HEK293 (cell line): ENCODE measurements at regions not wholly inside any gene's neighbourhood (a gene's known extent, or its start where the extent isn't known, plus 50 kb on each side); places are given as distances from the start of the nearest gene placed in this dataset.

ENCODE experiments used
- ZNF24 ChIP-seq: fragments of 450-650 bp; formaldehyde crosslinking; IDR thresholded peaks from 2 replicates; pipeline ENCODE4 v1.5.1; 2016; ENCODE audit warnings: missing biosample characterization, missing genetic modification characterization
- ZNF274 ChIP-seq, 2 experiments: fragments of 200-500 bp in 1 of 2; fragments of 450-650 bp in 1 of 2; sonication (Bioruptor generic) in 1 of 2; formaldehyde crosslinking in 1 of 2; IDR thresholded peaks; 2 replicates each; pipeline versions ENCODE4 v1.5.1 to v1.6.1; 2014 to 2016; ENCODE audit warnings: borderline replicate concordance in 1 of 2, inconsistent platforms in 1 of 2, low read length in 1 of 2, missing biosample characterization in 1 of 2, missing genetic modification characterization in 1 of 2
- ZNF510 ChIP-seq: fragments of 450-650 bp; formaldehyde crosslinking; IDR thresholded peaks from 2 replicates; pipeline ENCODE4 v1.5.1; 2018; ENCODE audit warnings: mild to moderate bottlenecking, missing genetic modification characterization, missing biosample characterization; ENCODE audit not compliant: insufficient replicate concordance
- TF ChIP-seq, protein P1 (sequence below): fragments of 450-650 bp; formaldehyde crosslinking; IDR thresholded peaks from 2 replicates; pipeline ENCODE4 v1.5.1; 2016; ENCODE audit warnings: missing biosample characterization, missing genetic modification characterization
- TF ChIP-seq, protein P2 (sequence below): fragments of 450-650 bp; formaldehyde crosslinking; IDR thresholded peaks from 2 replicates; pipeline ENCODE4 v1.5.1; 2016; ENCODE audit warnings: missing biosample characterization, missing genetic modification characterization

DNA sequence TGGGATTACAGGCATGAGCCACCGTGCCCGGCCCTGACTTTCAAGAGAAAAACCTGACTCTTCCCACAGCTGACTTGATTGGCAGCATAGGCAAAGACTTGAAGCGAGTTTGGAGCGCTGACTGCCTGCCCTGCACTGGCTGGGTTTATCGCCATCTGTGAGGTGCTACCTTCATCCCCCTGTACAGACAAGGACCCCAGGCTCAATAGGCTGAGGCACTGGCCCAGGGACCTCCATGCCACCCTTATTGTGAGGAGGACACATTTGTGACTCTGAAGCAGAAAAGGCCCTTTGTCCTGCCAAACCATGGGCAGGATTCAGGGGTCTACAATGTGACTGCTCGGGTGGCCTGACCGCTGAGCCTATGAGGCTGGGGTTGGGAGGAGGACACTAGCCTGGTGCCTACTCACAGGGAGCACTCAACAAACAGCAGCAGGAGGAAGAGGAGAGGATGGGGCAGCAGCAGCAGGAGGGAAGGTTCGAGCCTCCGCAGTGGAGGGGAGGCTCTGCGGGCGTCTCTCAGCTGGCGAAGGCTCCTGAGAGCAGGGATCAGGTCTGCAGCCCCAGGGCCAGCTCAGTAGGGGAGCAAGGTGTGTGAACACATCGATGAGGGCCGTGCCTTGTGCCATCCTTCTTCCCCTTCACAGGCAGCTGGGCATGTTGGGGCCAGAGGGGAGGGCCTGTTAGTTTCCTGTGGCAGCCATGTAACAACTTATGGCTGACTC lies 72.9 kb upstream of the WNT7B start:
- TF ChIP-seq, protein P1, sequence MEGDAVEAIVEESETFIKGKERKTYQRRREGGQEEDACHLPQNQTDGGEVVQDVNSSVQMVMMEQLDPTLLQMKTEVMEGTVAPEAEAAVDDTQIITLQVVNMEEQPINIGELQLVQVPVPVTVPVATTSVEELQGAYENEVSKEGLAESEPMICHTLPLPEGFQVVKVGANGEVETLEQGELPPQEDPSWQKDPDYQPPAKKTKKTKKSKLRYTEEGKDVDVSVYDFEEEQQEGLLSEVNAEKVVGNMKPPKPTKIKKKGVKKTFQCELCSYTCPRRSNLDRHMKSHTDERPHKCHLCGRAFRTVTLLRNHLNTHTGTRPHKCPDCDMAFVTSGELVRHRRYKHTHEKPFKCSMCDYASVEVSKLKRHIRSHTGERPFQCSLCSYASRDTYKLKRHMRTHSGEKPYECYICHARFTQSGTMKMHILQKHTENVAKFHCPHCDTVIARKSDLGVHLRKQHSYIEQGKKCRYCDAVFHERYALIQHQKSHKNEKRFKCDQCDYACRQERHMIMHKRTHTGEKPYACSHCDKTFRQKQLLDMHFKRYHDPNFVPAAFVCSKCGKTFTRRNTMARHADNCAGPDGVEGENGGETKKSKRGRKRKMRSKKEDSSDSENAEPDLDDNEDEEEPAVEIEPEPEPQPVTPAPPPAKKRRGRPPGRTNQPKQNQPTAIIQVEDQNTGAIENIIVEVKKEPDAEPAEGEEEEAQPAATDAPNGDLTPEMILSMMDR (tag by site-specific recombination), result no peak
- no peak for TF ChIP-seq ZNF510
- TF ChIP-seq ZNF24 (tag by site-specific recombination), result no peak
- TF ChIP-seq, protein P2, sequence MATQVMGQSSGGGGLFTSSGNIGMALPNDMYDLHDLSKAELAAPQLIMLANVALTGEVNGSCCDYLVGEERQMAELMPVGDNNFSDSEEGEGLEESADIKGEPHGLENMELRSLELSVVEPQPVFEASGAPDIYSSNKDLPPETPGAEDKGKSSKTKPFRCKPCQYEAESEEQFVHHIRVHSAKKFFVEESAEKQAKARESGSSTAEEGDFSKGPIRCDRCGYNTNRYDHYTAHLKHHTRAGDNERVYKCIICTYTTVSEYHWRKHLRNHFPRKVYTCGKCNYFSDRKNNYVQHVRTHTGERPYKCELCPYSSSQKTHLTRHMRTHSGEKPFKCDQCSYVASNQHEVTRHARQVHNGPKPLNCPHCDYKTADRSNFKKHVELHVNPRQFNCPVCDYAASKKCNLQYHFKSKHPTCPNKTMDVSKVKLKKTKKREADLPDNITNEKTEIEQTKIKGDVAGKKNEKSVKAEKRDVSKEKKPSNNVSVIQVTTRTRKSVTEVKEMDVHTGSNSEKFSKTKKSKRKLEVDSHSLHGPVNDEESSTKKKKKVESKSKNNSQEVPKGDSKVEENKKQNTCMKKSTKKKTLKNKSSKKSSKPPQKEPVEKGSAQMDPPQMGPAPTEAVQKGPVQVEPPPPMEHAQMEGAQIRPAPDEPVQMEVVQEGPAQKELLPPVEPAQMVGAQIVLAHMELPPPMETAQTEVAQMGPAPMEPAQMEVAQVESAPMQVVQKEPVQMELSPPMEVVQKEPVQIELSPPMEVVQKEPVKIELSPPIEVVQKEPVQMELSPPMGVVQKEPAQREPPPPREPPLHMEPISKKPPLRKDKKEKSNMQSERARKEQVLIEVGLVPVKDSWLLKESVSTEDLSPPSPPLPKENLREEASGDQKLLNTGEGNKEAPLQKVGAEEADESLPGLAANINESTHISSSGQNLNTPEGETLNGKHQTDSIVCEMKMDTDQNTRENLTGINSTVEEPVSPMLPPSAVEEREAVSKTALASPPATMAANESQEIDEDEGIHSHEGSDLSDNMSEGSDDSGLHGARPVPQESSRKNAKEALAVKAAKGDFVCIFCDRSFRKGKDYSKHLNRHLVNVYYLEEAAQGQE (tag by site-specific recombination), result no peak
- TF ChIP-seq ZNF274 (IDR thresholded peaks at IDR 0.05; ENCODE audit: low read length), result no peak
- TF ChIP-seq ZNF274 (tag by site-specific recombination; IDR thresholded peaks at IDR 0.05; ENCODE audit: borderline replicate concordance), result no peak
